ENCODE measurements at regions not wholly inside any gene's neighbourhood (a gene's known extent, or its start where the extent isn't known, plus 50 kb on each side); places are given as distances from the start of the nearest gene placed in this dataset.
"Not testable (repeated sequence)": the region's sequence is repeated elsewhere in the genome, so short reads cannot be mapped to it uniquely, and the experiment has no call there.

GRCh38 chr2:172294983-172295382, 132.4 kb upstream of the ITGA6 start:
- DNase-seq = no peak

GRCh38 chr2:172295677-172296076, 131.7 kb upstream of the ITGA6 start:
- no peak for DNase-seq

GRCh38 chr2:172296267-172297046, 130.9 kb upstream of the ITGA6 start:
- DNase-seq = no peak

GRCh38 chr2:172297531-172297930, 129.9 kb upstream of the ITGA6 start:
- no peak for DNase-seq

GRCh38 chr2:172297950-172298349, 129.4 kb upstream of the ITGA6 start:
- DNase-seq = no peak

GRCh38 chr2:172299741-172300140, 127.6 kb upstream of the ITGA6 start:
- no peak for DNase-seq

GRCh38 chr2:172300851-172301250, 126.5 kb upstream of the ITGA6 start:
- no peak for DNase-seq

GRCh38 chr2:172305066-172305465, 122.3 kb upstream of the ITGA6 start:
- no peak for DNase-seq

GRCh38 chr2:172307800-172308199, 119.6 kb upstream of the ITGA6 start:
- DNase-seq = no peak

- no peak for DNase-seq
Observed at GRCh38 chr2:172308253-172308935, 119.0 kb upstream of the ITGA6 start.

GRCh38 chr2:172311921-172312345, 115.5 kb upstream of the ITGA6 start:
- DNase-seq = no peak

GRCh38 chr2:172313715-172314341, 113.6 kb upstream of the ITGA6 start:
- DNase-seq = no peak

GRCh38 chr2:172315070-172315469, 112.3 kb upstream of the ITGA6 start:
- DNase-seq = not testable (repeated sequence)

- no peak for DNase-seq
Observed at GRCh38 chr2:172322049-172322448, 105.3 kb upstream of the ITGA6 start.

- no peak for DNase-seq
Observed at GRCh38 chr2:172323256-172323655, 104.1 kb upstream of the ITGA6 start.

GRCh38 chr2:172323861-172324597, 103.4 kb upstream of the ITGA6 start:
- no peak for DNase-seq

GRCh38 chr2:172326211-172326509, 101.2 kb upstream of the ITGA6 start:
- no peak for DNase-seq

GRCh38 chr2:172328103-172328841, 99.1 kb upstream of the ITGA6 start:
- DNase-seq = no peak

GRCh38 chr2:172329416-172329773, 98.0 kb upstream of the ITGA6 start:
- DNase-seq = no peak

- DNase-seq = no peak
Observed at GRCh38 chr2:172329774-172330671, 97.4 kb upstream of the ITGA6 start.

- no peak for DNase-seq
Observed at GRCh38 chr2:172332507-172332906, 94.9 kb upstream of the ITGA6 start.
